Mammary epithelial cell (primary cell): ENCODE measurements at regions not wholly inside any gene's neighbourhood (a gene's known extent, or its start where the extent isn't known, plus 50 kb on each side); places are given as distances from the start of the nearest gene placed in this dataset.

ENCODE experiments used
- CTCF ChIP-seq, 2 donors: IDR thresholded peaks in 1 of 2; conservative IDR thresholded peaks in 1 of 2; 2 replicates each; pipeline ENCODE4 v1.5.1; 2011 to 2012; ENCODE audit warnings: inconsistent platforms in 2 of 2, low read length in 2 of 2, mild to moderate bottlenecking in 2 of 2, control low read depth in 1 of 2, low read depth in 1 of 2; ENCODE audit not compliant: insufficient read depth in 1 of 2; ENCODE audit errors: extremely low read depth in 1 of 2
- EZH2 ChIP-seq: IDR thresholded peaks from 2 replicates; pipeline ENCODE4 v1.6.1; 2012; ENCODE audit warnings: low read length, inconsistent platforms, borderline replicate concordance

DNA sequence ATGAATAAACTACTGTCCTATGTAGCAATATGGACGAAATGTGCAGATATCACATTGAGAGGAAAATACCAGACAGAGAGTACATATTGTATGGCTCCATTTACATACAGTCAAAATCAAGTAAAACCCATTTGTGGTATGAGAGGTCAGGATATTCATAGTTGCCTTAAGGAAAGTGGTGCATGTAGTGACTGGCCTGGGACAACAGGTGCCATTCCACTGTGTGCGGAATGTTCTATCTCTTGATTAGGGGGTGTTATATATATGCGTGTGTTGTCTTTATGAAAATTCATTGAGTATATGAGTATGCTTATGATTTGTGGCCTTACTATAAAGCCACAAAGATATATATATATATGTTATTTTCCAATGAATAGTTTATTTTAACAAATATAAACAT, 964.0 kb downstream of the SORCS3 start:
- TF ChIP-seq CTCF (conservative IDR thresholded peaks at IDR 0.05 in 1 of 2, IDR thresholded peaks at IDR 0.05 in 1 of 2; ENCODE audit: extremely low read depth in 1 of 2, insufficient read depth in 1 of 2, low read depth in 1 of 2, low read length in 2 of 2), result no peak
- TF ChIP-seq EZH2, result no peak
